Trophoblast cell (in vitro differentiated cells and primary cell): ENCODE measurements at regions not wholly inside any gene's neighbourhood (a gene's known extent, or its start where the extent isn't known, plus 50 kb on each side); places are given as distances from the start of the nearest gene placed in this dataset.
"Not testable (repeated sequence)": the region's sequence is repeated elsewhere in the genome, so short reads cannot be mapped to it uniquely, and the experiment has no call there.

ENCODE experiments used
- DNase-seq, 2 donors: peaks; one replicate each; pipeline ENCODE4 v3.0.0-alpha.2; 2016
- H2AFZ ChIP-seq: 2 replicates; pipeline ENCODE4 v1.6.1; 2013; ENCODE audit warnings: low read length, moderate library complexity, mild to moderate bottlenecking; ENCODE audit not compliant: insufficient read depth, poor library complexity
- H2AK5ac ChIP-seq: 2 replicates; pipeline ENCODE4 v1.6.1; 2013; ENCODE audit warnings: mild to moderate bottlenecking, low read length
- H2BK120ac ChIP-seq: 2 replicates; pipeline ENCODE4 v1.6.1; 2013; ENCODE audit warnings: low read length, mild to moderate bottlenecking, moderate library complexity; ENCODE audit not compliant: insufficient read depth, poor library complexity
- H2BK12ac ChIP-seq: 2 replicates; pipeline ENCODE4 v1.6.1; 2013; ENCODE audit warnings: mild to moderate bottlenecking, low read length, moderate library complexity
- H2BK5ac ChIP-seq: 2 replicates; pipeline ENCODE4 v1.6.1; 2013; ENCODE audit warnings: low read length, low read depth, moderate library complexity, mild to moderate bottlenecking; ENCODE audit not compliant: poor library complexity
- H3K14ac ChIP-seq: 2 replicates; pipeline ENCODE4 v1.6.1; 2013; ENCODE audit warnings: mild to moderate bottlenecking, low read length
- H3K18ac ChIP-seq: 2 replicates; pipeline ENCODE4 v1.6.1; 2013; ENCODE audit warnings: mild to moderate bottlenecking, low read length
- H3K23ac ChIP-seq: 2 replicates; pipeline ENCODE4 v1.6.1; 2013; ENCODE audit warnings: low read length
- H3K27ac ChIP-seq: 2 replicates; pipeline ENCODE4 v1.5.1; 2013; ENCODE audit warnings: low read depth, mild to moderate bottlenecking, inconsistent platforms, low read length, moderate library complexity
- H3K27me3 ChIP-seq: 2 replicates; pipeline ENCODE4 v1.6.1; 2013; ENCODE audit warnings: inconsistent platforms, mild to moderate bottlenecking, low read length, moderate library complexity; ENCODE audit not compliant: insufficient read depth
- H3K36me3 ChIP-seq, 2 experiments: 1 replicate in 1 of 2; 2 replicates in 1 of 2; pipeline ENCODE4 v1.6.1; 2013; ENCODE audit warnings: low read length in 2 of 2, mild to moderate bottlenecking in 2 of 2, moderate library complexity in 1 of 2; ENCODE audit not compliant: insufficient read depth in 2 of 2, control insufficient read depth in 1 of 2
- H3K4ac ChIP-seq: 2 replicates; pipeline ENCODE4 v1.6.1; 2013; ENCODE audit warnings: low read depth, mild to moderate bottlenecking, low read length, moderate library complexity
- H3K4me1 ChIP-seq, 2 experiments: 1 replicate in 1 of 2; 2 replicates in 1 of 2; pipeline ENCODE4 v1.6.1; 2013; ENCODE audit warnings: low read length in 2 of 2, mild to moderate bottlenecking in 2 of 2, moderate library complexity in 1 of 2; ENCODE audit not compliant: insufficient read depth in 2 of 2, control insufficient read depth in 1 of 2
- H3K4me2 ChIP-seq: 2 replicates; pipeline ENCODE4 v1.6.1; 2013; ENCODE audit warnings: inconsistent platforms, mild to moderate bottlenecking, low read length, moderate library complexity
- H3K4me3 ChIP-seq: 2 replicates; pipeline ENCODE4 v1.5.1; 2013; ENCODE audit warnings: mild to moderate bottlenecking, low read depth, low read length, inconsistent platforms
- H3K79me1 ChIP-seq: one replicate; pipeline ENCODE4 v1.6.1; 2013; ENCODE audit warnings: low read length
- H3K79me2 ChIP-seq: 2 replicates; pipeline ENCODE4 v1.6.1; 2013; ENCODE audit warnings: low read length, mild to moderate bottlenecking; ENCODE audit not compliant: control insufficient read depth, insufficient read depth, poor library complexity
- H3K9ac ChIP-seq: 2 replicates; pipeline ENCODE4 v1.6.1; 2013; ENCODE audit warnings: mild to moderate bottlenecking, low read length
- H3K9me3 ChIP-seq: 2 replicates; pipeline ENCODE4 v1.6.1; 2013; ENCODE audit warnings: low read depth, mild to moderate bottlenecking, control low read depth, inconsistent platforms, low read length; ENCODE audit not compliant: insufficient read depth
- H4K12ac ChIP-seq: 2 replicates; pipeline ENCODE4 v1.6.1; 2013; ENCODE audit warnings: low read depth, mild to moderate bottlenecking, low read length, moderate library complexity
- H4K8ac ChIP-seq: 2 replicates; pipeline ENCODE4 v1.6.1; 2013; ENCODE audit warnings: low read depth, mild to moderate bottlenecking, low read length, moderate library complexity
- H4K91ac ChIP-seq: one replicate; pipeline ENCODE4 v1.6.1; 2013; ENCODE audit warnings: low read depth, mild to moderate bottlenecking, low read length, moderate library complexity
- WGBS: extraction: QIAGEN DNeasy Blood & Tissue Kit; methylation state at CpG from one replicate; pipeline ENCODE4 v1.1.7; 2013; ENCODE audit warnings: missing lambda C conversion rate; ENCODE audit not compliant: insufficient read length, insufficient coverage; ENCODE audit errors: extremely low coverage; 5-methylcytosine and 5-hydroxymethylcytosine counted together

DNA sequence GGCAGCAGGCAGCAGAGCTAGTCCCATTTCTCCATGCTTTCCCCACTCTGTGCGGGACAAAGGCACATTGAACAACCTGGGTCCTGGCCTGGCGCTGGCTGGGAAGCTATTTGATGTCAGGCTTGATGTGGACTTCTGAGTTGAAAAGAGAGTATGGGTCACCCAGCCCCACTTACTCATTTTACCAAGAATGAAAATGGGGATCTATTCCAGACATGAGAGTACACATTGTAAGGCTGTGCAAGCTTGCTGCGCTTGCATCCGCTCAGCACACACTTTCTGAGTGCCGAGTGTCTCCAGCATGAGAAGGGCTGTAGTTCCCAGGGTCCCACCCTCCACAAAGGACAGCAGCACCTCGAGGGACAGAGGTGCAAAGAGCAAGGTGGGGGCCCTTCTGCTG lies 71.7 kb upstream of the PLEKHG4B start:
- not testable (repeated sequence) for H3K14ac ChIP-seq, H4K12ac ChIP-seq, H2BK120ac ChIP-seq, H3K4ac ChIP-seq, H3K4me3 ChIP-seq, H3K79me2 ChIP-seq, H3K36me3 ChIP-seq, H2AFZ ChIP-seq, H3K4me1 ChIP-seq, H3K23ac ChIP-seq, H2BK12ac ChIP-seq, H4K91ac ChIP-seq, H2BK5ac ChIP-seq, H3K9ac ChIP-seq, H3K27me3 ChIP-seq, H3K27ac ChIP-seq, H3K18ac ChIP-seq, H4K8ac ChIP-seq, H3K4me2 ChIP-seq, DNase-seq, H3K9me3 ChIP-seq, H2AK5ac ChIP-seq, H3K79me1 ChIP-seq
- WGBS, result no CpG with 5 or more reads among the region's 6 CpGs

GRCh38 chr5:21654-22233 lies 70.2 kb upstream of the PLEKHG4B start:
- Histone ChIP-seq H2BK12ac (no peak overlapping the region), H3K4ac (no peak overlapping the region), H3K4me2 (no peak overlapping the region), H3K18ac (no peak overlapping the region), H3K79me1 (no peaks in the 10 kb centered on the region), H3K79me2 (no peaks in the 10 kb centered on the region), H3K23ac (no peak overlapping the region), H2AFZ (no peak overlapping the region), H3K9me3 (no peaks in the 10 kb centered on the region), H2BK120ac (no peak overlapping the region), H2BK5ac (no peak overlapping the region), H3K14ac (no peak overlapping the region), H3K4me1 (no peaks in the 10 kb centered on the region), H3K36me3 (no peaks in the 10 kb centered on the region), H4K12ac (no peak overlapping the region), H2AK5ac (no peak overlapping the region), H3K27me3 (no peaks in the 10 kb centered on the region), H4K8ac (no peak overlapping the region), H3K4me3 (no peak overlapping the region), H3K27ac (no peak overlapping the region), H3K9ac (no peak overlapping the region), H4K91ac (no peak overlapping the region)
- WGBS, result no CpG with 5 or more reads among the region's 5 CpGs
- DNase-seq, result no peak

DNA sequence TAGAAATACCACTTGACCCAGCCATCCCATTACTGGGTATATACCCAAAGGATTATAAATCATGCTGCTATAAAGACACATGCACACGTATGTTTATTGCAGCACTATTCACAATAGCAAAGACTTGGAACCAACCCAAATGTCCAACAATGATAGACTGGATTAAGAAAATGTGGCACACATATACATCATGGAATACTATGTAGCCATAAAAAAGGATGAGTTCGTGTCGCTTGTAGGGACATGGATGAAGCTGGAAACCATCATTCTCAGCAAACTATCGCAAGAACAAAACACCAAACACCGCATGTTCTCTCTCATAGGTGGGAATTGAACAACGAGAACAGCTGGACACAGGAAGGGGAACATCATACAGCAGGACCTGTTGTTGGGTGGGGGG lies 68.1 kb upstream of the PLEKHG4B start:
- not testable (repeated sequence) for H3K4ac ChIP-seq, H2AFZ ChIP-seq, DNase-seq, H2BK12ac ChIP-seq, H3K18ac ChIP-seq, H3K9me3 ChIP-seq, H2AK5ac ChIP-seq, H3K4me2 ChIP-seq, H3K79me2 ChIP-seq, H3K4me3 ChIP-seq, H2BK120ac ChIP-seq, H3K4me1 ChIP-seq, H2BK5ac ChIP-seq, H3K14ac ChIP-seq, H4K12ac ChIP-seq, H3K27me3 ChIP-seq, H3K27ac ChIP-seq, H3K36me3 ChIP-seq, H3K79me1 ChIP-seq, H4K91ac ChIP-seq, H4K8ac ChIP-seq, H3K9ac ChIP-seq, H3K23ac ChIP-seq
- WGBS, result no CpG with 5 or more reads among the region's 6 CpGs

- not testable (repeated sequence) for H2AK5ac ChIP-seq, H3K9ac ChIP-seq, H4K8ac ChIP-seq, H2BK120ac ChIP-seq, H3K27me3 ChIP-seq, H3K23ac ChIP-seq, H2BK12ac ChIP-seq, H3K4ac ChIP-seq, DNase-seq, H3K4me2 ChIP-seq, H3K4me1 ChIP-seq, H3K27ac ChIP-seq, H3K4me3 ChIP-seq, H3K18ac ChIP-seq, H4K12ac ChIP-seq, H3K9me3 ChIP-seq, H2BK5ac ChIP-seq, H2AFZ ChIP-seq, H3K36me3 ChIP-seq, H3K14ac ChIP-seq, H4K91ac ChIP-seq, H3K79me1 ChIP-seq, H3K79me2 ChIP-seq
- no CpG with 5 or more reads among the region's 2 CpGs for WGBS
Measured at GRCh38 chr5:25067-25466, 66.9 kb upstream of the PLEKHG4B start.
